ENCODE measurements at regions not wholly inside any gene's neighbourhood (a gene's known extent, or its start where the extent isn't known, plus 50 kb on each side); places are given as distances from the start of the nearest gene placed in this dataset.

- TF ChIP-seq NKRF (conservative IDR thresholded peaks at IDR 0.05), result no peak
Measured at GRCh38 chr2:189312643-189313042, 128.6 kb upstream of the WDR75 start (continued).

GRCh38 chr2:189318761-189319160, 122.5 kb upstream of the WDR75 start:
- Histone ChIP-seq H3K27ac (ENCODE audit: control insufficient read depth, insufficient read depth) (no peak overlapping the region), H3K4me2 (ENCODE audit: control insufficient read depth, insufficient read depth) (no peak overlapping the region), H3K36me3 (ENCODE audit: control insufficient read depth in 2 of 2, insufficient read depth in 2 of 2, low read length in 1 of 2) (no peaks in the 10 kb centered on the region), H3K79me2 (ENCODE audit: control insufficient read depth, insufficient read depth, low read length) (no peaks in the 10 kb centered on the region), H3K9me3 (replicated peaks; ENCODE audit: control insufficient read depth, insufficient read depth, low read length) (no peaks in the 10 kb centered on the region), H3K4me1 (ENCODE audit: control insufficient read depth, insufficient read depth, low read length) (no peaks in the 10 kb centered on the region), H3K9ac (ENCODE audit: control insufficient read depth, insufficient read depth, low read length) (no peak overlapping the region), H3K27me3 (replicated peaks in 1 of 2; ENCODE audit: control insufficient read depth in 2 of 2, insufficient read depth in 2 of 2, low read length in 1 of 2) (no peaks in the 10 kb centered on the region), H2AFZ (ENCODE audit: control insufficient read depth, low read depth, low read length) (no peak overlapping the region), H3K4me3 (no peak overlapping the region), H4K20me1 (ENCODE audit: control insufficient read depth, insufficient read depth) (no peaks in the 10 kb centered on the region)
- no peak for DNase-seq (ENCODE audit: low read depth, low spot score)
- BruUV-seq (replicated peaks), result no TSS peak
- ChIA-PET SMC1A (ENCODE audit: uncharacterized antibody, unreplicated experiment) (no interaction called here), CTCF (no interaction called here), POLR2A (no interaction called here), RAD21 (ENCODE audit: unreplicated experiment) (no interaction called here)
- 0% methylated on average over 1 of the region's 1 CpG for WGBS (ENCODE audit: insufficient coverage, insufficient replicate concordance, low lambda C conversion rate, missing lambda C conversion rate)
- intact Hi-C loops (cut with micrococcal nuclease; ENCODE audit: unreplicated experiment) (no loop called here), in situ Hi-C loops (cut with MboI) (no loop called here)
- ATAC-seq, result no peak
- no peak for FAIRE-seq
- TF ChIP-seq SKIL (IDR thresholded peaks at IDR 0.05; ENCODE audit: low read depth, poor library complexity, severe bottlenecking), result no peak
- TF ChIP-seq RUNX3 (IDR thresholded peaks at IDR 0.05; ENCODE audit: low read length), result no peak
- no peak for TF ChIP-seq WRNIP1 (IDR thresholded peaks at IDR 0.05; ENCODE audit: borderline replicate concordance, low read depth, low read length)
- TF ChIP-seq BACH1 (IDR thresholded peaks at IDR 0.05; ENCODE audit: borderline replicate concordance), result no peak
- TF ChIP-seq MEF2A (IDR thresholded peaks at IDR 0.05; ENCODE audit: insufficient read depth, low read depth, low read length), result no peak
- no peak for TF ChIP-seq NRF1 (conservative IDR thresholded peaks at IDR 0.05; ENCODE audit: low read depth, low read length)
- TF ChIP-seq POLR2AphosphoS2 (IDR thresholded peaks at IDR 0.05; ENCODE audit: low read depth, low read length), result no peak
- no peak for TF ChIP-seq STAT3 (IDR thresholded peaks at IDR 0.05; ENCODE audit: low read depth, low read length)
- no peak for TF ChIP-seq BCLAF1 (IDR thresholded peaks at IDR 0.05)
- no peak for TF ChIP-seq GABPA (IDR thresholded peaks at IDR 0.05; ENCODE audit: low read depth)
- TF ChIP-seq FOXM1 (IDR thresholded peaks at IDR 0.05; ENCODE audit: low read depth, low read length), result no peak
- TF ChIP-seq PKNOX1 (IDR thresholded peaks at IDR 0.05), result no peak
- TF ChIP-seq USF2 (IDR thresholded peaks at IDR 0.05; ENCODE audit: borderline replicate concordance, low read depth, low read length), result no peak
- TF ChIP-seq DPF2 (IDR thresholded peaks at IDR 0.05), result no peak

Measured in GM12878 (cell line).